IMR-90 (cell line): ENCODE measurements at regions not wholly inside any gene's neighbourhood (a gene's known extent, or its start where the extent isn't known, plus 50 kb on each side); places are given as distances from the start of the nearest gene placed in this dataset.

Experiments used
- ATAC-seq: fragments of 200-7000 bp; cut with Tn5 transposase; 2 replicates; pipeline ENCODE4 v1.9.1; 2020; ENCODE audit warnings: low read depth, mild to moderate bottlenecking, moderate library complexity
- BruUV-seq: library from RNA; stranded (reverse); fragments of 400-500 nt; replicated peaks from 2 replicates; lab custom pipeline; 2021; lab: Mats Ljungman, UMichigan
- CTCF ChIA-PET: fragments of 300-600 bp; formaldehyde crosslinking; extraction: SDS; loops from one replicate; lab custom pipeline; 2021; ENCODE audit warnings: antibody characterized with exemption; lab: Yijun Ruan, JAX
- POLR2A ChIA-PET: fragments of 300-600 bp; sonication (Branson Sonifier 250); formaldehyde crosslinking; loops from one replicate; lab custom pipeline; 2022; ENCODE audit warnings: antibody characterized with exemption; ENCODE audit not compliant: unreplicated experiment; lab: Charles Lee
- DNase-seq: peaks from one replicate; pipeline ENCODE4 v3.0.0; 2013
- H2AFZ ChIP-seq: replicated peaks from 2 replicates; pipeline ENCODE3; 2013; ENCODE audit warnings: low read length, mild to moderate bottlenecking; ENCODE audit not compliant: poor library complexity
- H2AK5ac ChIP-seq: 2 replicates; pipeline ENCODE4 v1.6.1; 2013; ENCODE audit warnings: low read depth, low read length, inconsistent platforms
- H2AK9ac ChIP-seq: replicated peaks from 2 replicates; pipeline ENCODE3; 2013; ENCODE audit warnings: mild to moderate bottlenecking, low read depth, low read length, moderate library complexity; ENCODE audit not compliant: poor library complexity
- H2BK120ac ChIP-seq: 2 replicates; pipeline ENCODE4 v1.6.1; 2013; ENCODE audit warnings: low read depth, low read length, inconsistent platforms
- H2BK15ac ChIP-seq: 3 replicates; pipeline ENCODE4 v1.6.1; 2013; ENCODE audit warnings: low read depth, low read length, inconsistent platforms
- H2BK20ac ChIP-seq: 2 replicates; pipeline ENCODE4 v1.6.1; 2013; ENCODE audit warnings: low read depth, mild to moderate bottlenecking, inconsistent platforms, low read length, moderate library complexity
- H2BK5ac ChIP-seq: 2 replicates; pipeline ENCODE4 v1.6.1; 2013; ENCODE audit warnings: mild to moderate bottlenecking, low read depth, low read length, inconsistent platforms; ENCODE audit not compliant: poor library complexity, severe bottlenecking
- H3K14ac ChIP-seq: replicated peaks from 2 replicates; pipeline ENCODE4 v1.6.1; 2013; ENCODE audit warnings: low read depth, low read length, inconsistent platforms
- H3K18ac ChIP-seq: 2 replicates; pipeline ENCODE4 v1.6.1; 2013; ENCODE audit warnings: low read depth, low read length, control low read depth
- H3K23ac ChIP-seq: 2 replicates; pipeline ENCODE4 v1.6.1; 2013; ENCODE audit warnings: low read depth, low read length, inconsistent platforms
- H3K27ac ChIP-seq: 2 replicates; pipeline ENCODE4 v1.5.1; 2013; ENCODE audit warnings: mild to moderate bottlenecking, control low read depth, low read length; ENCODE audit not compliant: insufficient read depth
- H3K27me3 ChIP-seq: 2 replicates; pipeline ENCODE4 v1.6.1; 2013; ENCODE audit warnings: low read length; ENCODE audit not compliant: control insufficient read depth, insufficient read depth
- H3K36me3 ChIP-seq: 2 replicates; pipeline ENCODE4 v1.6.1; 2013; ENCODE audit warnings: low read length, mixed read lengths; ENCODE audit not compliant: control insufficient read depth, insufficient read depth
- H3K4ac ChIP-seq: 2 replicates; pipeline ENCODE4 v1.6.1; 2013; ENCODE audit warnings: low read depth, low read length, inconsistent platforms
- H3K4me1 ChIP-seq: 2 replicates; pipeline ENCODE4 v1.6.1; 2013; ENCODE audit warnings: low read length, mixed read lengths; ENCODE audit not compliant: control insufficient read depth, insufficient read depth
- H3K4me2 ChIP-seq: 2 replicates; pipeline ENCODE4 v1.6.1; 2013; ENCODE audit warnings: low read depth, mild to moderate bottlenecking, control low read depth, low read length, moderate library complexity
- H3K4me3 ChIP-seq: 2 replicates; pipeline ENCODE4 v1.5.1; 2013; ENCODE audit warnings: low read depth, mild to moderate bottlenecking, control low read depth, low read length, moderate library complexity; ENCODE audit not compliant: insufficient read depth
- H3K56ac ChIP-seq: 2 replicates; pipeline ENCODE4 v1.6.1; 2013; ENCODE audit warnings: low read length, inconsistent platforms; ENCODE audit not compliant: insufficient read depth; ENCODE audit errors: extremely low read depth
- H3K79me1 ChIP-seq, 2 experiments: 2 replicates each; pipeline ENCODE4 v1.6.1; 2013; ENCODE audit warnings: low read length in 2 of 2, inconsistent platforms in 1 of 2, low read depth in 1 of 2
- H3K9ac ChIP-seq: 2 replicates; pipeline ENCODE4 v1.6.1; 2013; ENCODE audit warnings: low read depth, low read length, control low read depth
- H3K9me1 ChIP-seq: 2 replicates; pipeline ENCODE4 v1.6.1; 2013; ENCODE audit warnings: low read length, inconsistent platforms; ENCODE audit not compliant: insufficient read depth
- H3K9me3 ChIP-seq: 2 replicates; pipeline ENCODE4 v1.6.1; 2013; ENCODE audit warnings: low read length; ENCODE audit not compliant: control insufficient read depth, insufficient read depth
- H4K20me1 ChIP-seq: 2 replicates; pipeline ENCODE4 v1.6.1; 2013; ENCODE audit warnings: low read length, inconsistent platforms; ENCODE audit not compliant: insufficient read depth
- H4K5ac ChIP-seq: 2 replicates; pipeline ENCODE4 v1.6.1; 2013; ENCODE audit warnings: mild to moderate bottlenecking, low read depth, low read length, control low read depth
- H4K8ac ChIP-seq, 2 experiments: 2 replicates each; pipeline ENCODE4 v1.6.1; 2013; ENCODE audit warnings: low read depth in 2 of 2, low read length in 2 of 2, control low read depth in 1 of 2, inconsistent platforms in 1 of 2
- H4K91ac ChIP-seq: 2 replicates; pipeline ENCODE4 v1.6.1; 2013; ENCODE audit warnings: low read depth, low read length, inconsistent platforms; ENCODE audit not compliant: insufficient read depth
- BHLHE40 ChIP-seq: fragments of 150-350 bp; IDR thresholded peaks from 2 replicates; pipeline ENCODE4 v1.6.1; 2016; ENCODE audit warnings: mild to moderate bottlenecking, low read depth, low read length
- CEBPB ChIP-seq: IDR thresholded peaks from 2 replicates; pipeline ENCODE4 v1.6.1; 2012; ENCODE audit warnings: low read depth, low read length, improper control_type of control experiment
- CHD1 ChIP-seq: IDR thresholded peaks from 2 replicates; pipeline ENCODE4 v1.6.1; 2012; ENCODE audit warnings: low read depth, low read length, improper control_type of control experiment
- CTCF ChIP-seq: conservative IDR thresholded peaks from 2 replicates; pipeline ENCODE4 v1.5.1; 2012; ENCODE audit warnings: mild to moderate bottlenecking, low read depth, low read length, improper control_type of control experiment
- ELK1 ChIP-seq: fragments of 150-350 bp; IDR thresholded peaks from 2 replicates; pipeline ENCODE4 v1.6.1; 2016; ENCODE audit warnings: low read depth, mild to moderate bottlenecking, low read length, moderate library complexity, borderline replicate concordance
- FOS ChIP-seq: fragments of 150-350 bp; IDR thresholded peaks from 2 replicates; pipeline ENCODE4 v1.6.1; 2016; ENCODE audit warnings: low read depth, low read length
- MAFK ChIP-seq: IDR thresholded peaks from 2 replicates; pipeline ENCODE4 v1.6.1; 2012; ENCODE audit warnings: low read depth, low read length, improper control_type of control experiment
- MAZ ChIP-seq: IDR thresholded peaks from 2 replicates; pipeline ENCODE4 v1.6.1; 2012; ENCODE audit warnings: low read depth, mild to moderate bottlenecking, low read length, improper control_type of control experiment, moderate library complexity, borderline replicate concordance
- MXI1 ChIP-seq: IDR thresholded peaks from 2 replicates; pipeline ENCODE4 v1.6.1; 2012; ENCODE audit warnings: low read depth, mild to moderate bottlenecking, low read length, moderate library complexity, borderline replicate concordance
- NFE2L2 ChIP-seq: fragments of 150-350 bp; IDR thresholded peaks from 2 replicates; pipeline ENCODE4 v1.6.1; 2016; ENCODE audit warnings: low read depth, mild to moderate bottlenecking, low read length
- POLR2A ChIP-seq: IDR thresholded peaks from 2 replicates; pipeline ENCODE4 v1.6.1; 2012; ENCODE audit warnings: mild to moderate bottlenecking, low read depth, low read length
- RAD21 ChIP-seq: IDR thresholded peaks from 2 replicates; pipeline ENCODE4 v1.6.1; 2012; ENCODE audit warnings: low read length, improper control_type of control experiment
- RCOR1 ChIP-seq: IDR thresholded peaks from 2 replicates; pipeline ENCODE4 v1.6.1; 2012; ENCODE audit warnings: mild to moderate bottlenecking, low read length, improper control_type of control experiment; ENCODE audit not compliant: insufficient replicate concordance
- RFX5 ChIP-seq: IDR thresholded peaks from 2 replicates; pipeline ENCODE4 v1.8.0; 2012; ENCODE audit warnings: low read depth, mild to moderate bottlenecking, low read length, moderate library complexity
- SMC3 ChIP-seq: fragments of 150-350 bp; IDR thresholded peaks from 2 replicates; pipeline ENCODE4 v1.6.1; 2016; ENCODE audit warnings: low read depth, mild to moderate bottlenecking, antibody characterized with exemption, low read length, moderate library complexity
- USF2 ChIP-seq: fragments of 150-350 bp; IDR thresholded peaks from 2 replicates; pipeline ENCODE4 v1.6.1; 2017; ENCODE audit warnings: mild to moderate bottlenecking, antibody characterized with exemption, low read length, low read depth
- WGBS, 2 experiments: methylation state at CpG; one replicate each; pipeline versions ENCODE4 v1.1.5 to v1.1.7; 2013; ENCODE audit warnings: missing lambda C conversion rate in 2 of 2; ENCODE audit not compliant: insufficient read length in 1 of 2; ENCODE audit errors: extremely low coverage in 2 of 2; 5-methylcytosine and 5-hydroxymethylcytosine counted together
- dilution Hi-C: fragments of 300-500 bp; cut with HindIII; formaldehyde crosslinking; loops from one replicate; pipeline ENCODE4 v1.14.3; 2018; ENCODE audit warnings: low sequenced_read_pairs; ENCODE audit not compliant: unreplicated experiment
- in situ Hi-C: fragments of 300-500 bp; cut with MboI; formaldehyde crosslinking; loops from 3 replicates; pipeline ENCODE4 v1.14.3; 2019; ENCODE audit warnings: low sequenced_read_pairs, inconsistent platforms, mixed read lengths
- intact Hi-C: fragments of 100-400 bp; cut with micrococcal nuclease; formaldehyde crosslinking; loops from 2 replicates; pipeline ENCODE4 v1.10.0; 2022

GRCh38 chr9:89853161-89853560 lies 248.3 kb downstream of the GADD45G start:
- H2BK5ac ChIP-seq = no peak overlapping the region
- H3K27me3 ChIP-seq = no peaks in the 10 kb centered on the region
- in situ Hi-C loops = no loop called here
- intact Hi-C loops = no loop called here
- H2AK5ac ChIP-seq = no peak overlapping the region
- TF ChIP-seq NFE2L2 (no peak), RCOR1 (no peak), MAFK (no peak), BHLHE40 (no peak), CEBPB (no peak), SMC3 (no peak), CTCF (no peak), MAZ (no peak), MXI1 (no peak), RFX5 (no peak), RAD21 (no peak), CHD1 (no peak), FOS (no peak), USF2 (no peak), POLR2A (no peak), ELK1 (no peak)
- BruUV-seq = no TSS peak
- H4K91ac ChIP-seq = no peak overlapping the region
- H4K5ac ChIP-seq = no peak overlapping the region
- H3K4ac ChIP-seq = no peak overlapping the region
- no peak for DNase-seq
- no peaks in the 10 kb centered on the region for H3K79me1 ChIP-seq
- ChIA-PET CTCF (no interaction called here), POLR2A (no interaction called here)
- H3K9me3 ChIP-seq = no peaks in the 10 kb centered on the region
- H3K9ac ChIP-seq = no peak overlapping the region
- H3K9me1 ChIP-seq = peaks cover 3% of the 10 kb centered on the region; the same call in 1 of the 2 replicates
- H2BK20ac ChIP-seq = no peak overlapping the region
- no peaks in the 10 kb centered on the region for H3K36me3 ChIP-seq
- H3K4me3 ChIP-seq = no peak overlapping the region
- dilution Hi-C loops = no loop called here
- no peaks in the 10 kb centered on the region for H3K4me1 ChIP-seq
- H3K27ac ChIP-seq = no peak overlapping the region
- H2AK9ac ChIP-seq = no peak overlapping the region
- no peak overlapping the region for H2BK120ac ChIP-seq
- 40% methylated on average over 1 of the region's 5 CpGs; no CpG with 5 or more reads in 1 of the 2 experiments for WGBS, 2 experiments
- H2AFZ ChIP-seq = no peak overlapping the region
- H3K18ac ChIP-seq = no peak overlapping the region
- no peaks in the 10 kb centered on the region for H4K20me1 ChIP-seq
- H3K23ac ChIP-seq = no peak overlapping the region
- no peak overlapping the region for H2BK15ac ChIP-seq
- no peak overlapping the region for H3K56ac ChIP-seq
- no peak overlapping the region for H4K8ac ChIP-seq
- ATAC-seq = no peak
- no peak overlapping the region for H3K4me2 ChIP-seq
- H3K14ac ChIP-seq = no peak overlapping the region
